ENCODE measurements at regions not wholly inside any gene's neighbourhood (a gene's known extent, or its start where the extent isn't known, plus 50 kb on each side); places are given as distances from the start of the nearest gene placed in this dataset.

DNA sequence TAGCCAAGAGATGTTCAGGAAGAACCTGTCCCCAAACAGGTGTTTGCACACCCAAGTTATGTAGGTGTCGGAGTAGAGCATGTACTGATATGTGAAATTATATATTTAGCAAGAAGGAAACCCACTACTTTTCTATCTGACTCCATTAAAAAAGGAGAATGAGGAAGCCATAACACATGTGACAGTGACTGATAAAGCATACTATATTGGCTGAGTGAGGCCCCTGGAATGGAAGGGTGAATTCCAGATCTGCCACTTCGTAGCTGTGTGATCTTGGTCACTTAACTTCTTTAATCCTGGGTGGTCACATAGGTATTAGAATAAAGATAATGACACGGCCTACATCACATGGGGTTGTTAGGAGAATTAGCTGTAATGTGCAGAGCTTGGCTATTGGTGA lies 116.0 kb upstream of the MAN2A1 start:
- TF ChIP-seq, protein P1, sequence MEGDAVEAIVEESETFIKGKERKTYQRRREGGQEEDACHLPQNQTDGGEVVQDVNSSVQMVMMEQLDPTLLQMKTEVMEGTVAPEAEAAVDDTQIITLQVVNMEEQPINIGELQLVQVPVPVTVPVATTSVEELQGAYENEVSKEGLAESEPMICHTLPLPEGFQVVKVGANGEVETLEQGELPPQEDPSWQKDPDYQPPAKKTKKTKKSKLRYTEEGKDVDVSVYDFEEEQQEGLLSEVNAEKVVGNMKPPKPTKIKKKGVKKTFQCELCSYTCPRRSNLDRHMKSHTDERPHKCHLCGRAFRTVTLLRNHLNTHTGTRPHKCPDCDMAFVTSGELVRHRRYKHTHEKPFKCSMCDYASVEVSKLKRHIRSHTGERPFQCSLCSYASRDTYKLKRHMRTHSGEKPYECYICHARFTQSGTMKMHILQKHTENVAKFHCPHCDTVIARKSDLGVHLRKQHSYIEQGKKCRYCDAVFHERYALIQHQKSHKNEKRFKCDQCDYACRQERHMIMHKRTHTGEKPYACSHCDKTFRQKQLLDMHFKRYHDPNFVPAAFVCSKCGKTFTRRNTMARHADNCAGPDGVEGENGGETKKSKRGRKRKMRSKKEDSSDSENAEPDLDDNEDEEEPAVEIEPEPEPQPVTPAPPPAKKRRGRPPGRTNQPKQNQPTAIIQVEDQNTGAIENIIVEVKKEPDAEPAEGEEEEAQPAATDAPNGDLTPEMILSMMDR (IDR thresholded peaks at IDR 0.05) = no peak
- no peak for TF ChIP-seq ZFX (IDR thresholded peaks at IDR 0.05; ENCODE audit: borderline replicate concordance)
